ENCODE measurements at regions not wholly inside any gene's neighbourhood (a gene's known extent, or its start where the extent isn't known, plus 50 kb on each side); places are given as distances from the start of the nearest gene placed in this dataset.

GRCh38 chr5:173691931-173692330, 75.5 kb upstream of the BOD1 start:
- no peak for TF ChIP-seq CTCF (IDR thresholded peaks at IDR 0.05)
- H3K36me3 ChIP-seq = no peaks in the 10 kb centered on the region
- H3K4me1 ChIP-seq = peaks cover 19% of the 10 kb centered on the region
- H3K4me3 ChIP-seq = no peak overlapping the region
- intact Hi-C loops (cut with DNase I) = no loop called here
- H3K27ac ChIP-seq = no peak overlapping the region
- no peak for DNase-seq
- no peak for ATAC-seq
- H3K9me3 ChIP-seq = no peaks in the 10 kb centered on the region
- no peaks in the 10 kb centered on the region for H3K27me3 ChIP-seq (ENCODE audit: low read depth)

GRCh38 chr5:173693670-173694069, 77.2 kb upstream of the BOD1 start:
- ATAC-seq = no peak
- no peaks in the 10 kb centered on the region for H3K27me3 ChIP-seq (ENCODE audit: low read depth)
- H3K4me1 ChIP-seq = peaks cover 15% of the 10 kb centered on the region
- intact Hi-C loops (cut with DNase I) = no loop called here
- no peak overlapping the region for H3K27ac ChIP-seq
- H3K9me3 ChIP-seq = no peaks in the 10 kb centered on the region
- H3K36me3 ChIP-seq = no peaks in the 10 kb centered on the region
- no peak for TF ChIP-seq CTCF (IDR thresholded peaks at IDR 0.05)
- H3K4me3 ChIP-seq = no peak overlapping the region
- no peak for DNase-seq

- no peak for TF ChIP-seq CTCF (IDR thresholded peaks at IDR 0.05)
- H3K27me3 ChIP-seq (ENCODE audit: low read depth) = no peaks in the 10 kb centered on the region
- H3K9me3 ChIP-seq = no peaks in the 10 kb centered on the region
- no peak for ATAC-seq
- no peaks in the 10 kb centered on the region for H3K36me3 ChIP-seq
- intact Hi-C loops (cut with DNase I) = no loop called here
- H3K4me1 ChIP-seq = no peaks in the 10 kb centered on the region
- H3K27ac ChIP-seq = no peak overlapping the region
- no peak overlapping the region for H3K4me3 ChIP-seq
- no peak for DNase-seq
Measured at GRCh38 chr5:173696216-173696615, 79.8 kb upstream of the BOD1 start.

GRCh38 chr5:173697931-173698579, 81.6 kb upstream of the BOD1 start:
- intact Hi-C loops (cut with DNase I) = no loop called here
- no peak for TF ChIP-seq CTCF (IDR thresholded peaks at IDR 0.05)
- Histone ChIP-seq H3K4me1 (no peaks in the 10 kb centered on the region), H3K27ac (no peak overlapping the region), H3K27me3 (ENCODE audit: low read depth) (no peaks in the 10 kb centered on the region), H3K4me3 (no peak overlapping the region), H3K36me3 (no peaks in the 10 kb centered on the region), H3K9me3 (no peaks in the 10 kb centered on the region)
- DNase-seq (no peak), ATAC-seq (no peak)

GRCh38 chr5:173699966-173700365, 83.5 kb upstream of the BOD1 start:
- no peaks in the 10 kb centered on the region for H3K36me3 ChIP-seq
- no peak for TF ChIP-seq CTCF (IDR thresholded peaks at IDR 0.05)
- intact Hi-C loops (cut with DNase I) = no loop called here

More at GRCh38 chr5:173699966-173700365, 83.5 kb upstream of the BOD1 start:
- no peaks in the 10 kb centered on the region for H3K27me3 ChIP-seq (ENCODE audit: low read depth)
- H3K4me1 ChIP-seq = no peaks in the 10 kb centered on the region
- ATAC-seq (no peak), DNase-seq (no peak)
- H3K4me3 ChIP-seq = no peak overlapping the region
- H3K27ac ChIP-seq = no peak overlapping the region
- no peaks in the 10 kb centered on the region for H3K9me3 ChIP-seq
